NCI-H1417 (cell line): ENCODE measurements at regions not wholly inside any gene's neighbourhood (a gene's known extent, or its start where the extent isn't known, plus 50 kb on each side); places are given as distances from the start of the nearest gene placed in this dataset.

Experiments used
- DNase-seq, 3 experiments: peaks; one replicate each; lab custom pipeline; 2025; lab: John Stamatoyannopoulos, UW

- DNase-seq, result no peak
These were observed 218.0 kb downstream of the QDPR start for GRCh38 chr4:17293901-17294300.

- DNase-seq, result no peak
These were observed 223.7 kb downstream of the QDPR start for GRCh38 chr4:17288151-17288550.

GRCh38 chr4:17286752-17287460 lies 225.0 kb downstream of the QDPR start:
- DNase-seq, result no peak

- no peak for DNase-seq
These were observed 226.1 kb downstream of the QDPR start for GRCh38 chr4:17285747-17286146.

- no peak for DNase-seq
These were observed 227.3 kb downstream of the QDPR start for GRCh38 chr4:17284323-17285175.

GRCh38 chr4:17283832-17284231 lies 228.1 kb downstream of the QDPR start:
- no peak for DNase-seq

GRCh38 chr4:17283251-17283650 lies 228.6 kb downstream of the QDPR start:
- DNase-seq, result no peak

- no peak for DNase-seq
These were observed 231.4 kb downstream of the QDPR start for GRCh38 chr4:17280261-17281018.

GRCh38 chr4:17276776-17277175 lies 235.1 kb downstream of the QDPR start:
- DNase-seq, result no peak

- no peak for DNase-seq
These were observed 236.1 kb downstream of the QDPR start for GRCh38 chr4:17275836-17276235.

- DNase-seq, result no peak
These were observed 238.8 kb downstream of the QDPR start for GRCh38 chr4:17273047-17273446.

- DNase-seq, result no peak
These were observed 239.7 kb downstream of the QDPR start for GRCh38 chr4:17272154-17272553.

- no peak for DNase-seq
These were observed 246.2 kb downstream of the QDPR start for GRCh38 chr4:17265653-17266052.

GRCh38 chr4:17265139-17265538 lies 246.8 kb downstream of the QDPR start:
- no peak for DNase-seq

GRCh38 chr4:17260166-17260907 lies 251.6 kb downstream of the QDPR start:
- DNase-seq, result no peak

GRCh38 chr4:17258106-17258505 lies 253.8 kb downstream of the QDPR start:
- DNase-seq, result no peak

GRCh38 chr4:17252131-17252530 lies 259.8 kb downstream of the QDPR start:
- no peak for DNase-seq

GRCh38 chr4:17251101-17251500 lies 260.8 kb downstream of the QDPR start:
- no peak for DNase-seq

- DNase-seq, result no peak
These were observed 261.3 kb downstream of the QDPR start for GRCh38 chr4:17250591-17250990.

- DNase-seq, result no peak
These were observed 265.2 kb downstream of the QDPR start for GRCh38 chr4:17246656-17247055.

GRCh38 chr4:17241835-17242234 lies 270.1 kb downstream of the QDPR start:
- no peak for DNase-seq

GRCh38 chr4:17238633-17239032 lies 273.3 kb downstream of the QDPR start:
- no peak for DNase-seq
